Lower lobe of right lung (tissue), 2 donors: ENCODE measurements at regions not wholly inside any gene's neighbourhood (a gene's known extent, or its start where the extent isn't known, plus 50 kb on each side); places are given as distances from the start of the nearest gene placed in this dataset.
"Not testable (repeated sequence)": the region's sequence is repeated elsewhere in the genome, so short reads cannot be mapped to it uniquely, and the experiment has no call there.

Experiments used
- ATAC-seq, 2 donors: fragments of 200-7000 bp; cut with Tn5 transposase; one replicate each; pipeline ENCODE4 v1.9.1; 2020 to 2022; ENCODE audit warnings: mild to moderate bottlenecking in 2 of 2, moderate library complexity in 2 of 2
- DNase-seq: peaks from one replicate; pipeline ENCODE4 v3.0.0-alpha.2; 2020
- H3K27ac ChIP-seq: fragments of 200-600 bp; one replicate; pipeline ENCODE4 v1.8.0; 2022
- H3K27me3 ChIP-seq: fragments of 200-600 bp; one replicate; pipeline ENCODE4 v1.8.0; 2022; ENCODE audit warnings: low read depth
- H3K36me3 ChIP-seq: fragments of 200-600 bp; one replicate; pipeline ENCODE4 v1.8.0; 2022; ENCODE audit warnings: mild to moderate bottlenecking
- H3K4me1 ChIP-seq: fragments of 200-600 bp; one replicate; pipeline ENCODE4 v1.8.0; 2022
- H3K4me3 ChIP-seq: fragments of 200-600 bp; one replicate; pipeline ENCODE4 v1.8.0; 2022; ENCODE audit warnings: mild to moderate bottlenecking
- H3K9me3 ChIP-seq: fragments of 200-600 bp; one replicate; pipeline ENCODE4 v1.8.0; 2022
- intact Hi-C: fragments of 100-400 bp; cut with DNase I; formaldehyde crosslinking; loops from one replicate; pipeline ENCODE4 v1.11.0; 2022
- TF ChIP-seq, protein P1 (sequence below): fragments of 200-600 bp; IDR thresholded peaks from one replicate; pipeline ENCODE4 v1.8.0; 2022; ENCODE audit warnings: antibody characterized with exemption, mild to moderate bottlenecking
- donor health status: DM: no; HTN: yes; CAD: no; lungs with severe emphysema.

DNA sequence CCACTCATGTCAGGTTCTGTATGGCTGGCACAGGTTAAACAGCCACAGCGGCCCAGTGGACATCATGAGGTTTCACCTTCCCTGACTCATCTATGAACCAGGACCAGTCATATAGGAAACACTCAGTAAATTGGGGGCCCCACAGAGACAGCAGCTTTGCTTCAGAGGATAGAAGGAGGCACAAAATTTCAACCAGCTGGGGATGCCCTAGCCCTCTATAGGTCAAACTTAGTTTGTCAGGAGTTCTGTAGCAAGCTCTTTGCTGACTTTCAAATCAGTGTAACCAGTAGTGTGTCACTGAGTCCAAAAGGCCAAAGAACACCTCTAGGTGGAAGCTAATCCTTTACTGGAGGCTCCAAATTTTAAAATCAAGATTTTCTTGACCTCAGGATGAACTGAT lies 4157.8 kb upstream of the TPTE start:
- H3K4me3 ChIP-seq, H3K27ac ChIP-seq, intact Hi-C loops, H3K9me3 ChIP-seq, DNase-seq, ATAC-seq, H3K27me3 ChIP-seq, H3K36me3 ChIP-seq, H3K4me1 ChIP-seq: not testable (repeated sequence)

DNA sequence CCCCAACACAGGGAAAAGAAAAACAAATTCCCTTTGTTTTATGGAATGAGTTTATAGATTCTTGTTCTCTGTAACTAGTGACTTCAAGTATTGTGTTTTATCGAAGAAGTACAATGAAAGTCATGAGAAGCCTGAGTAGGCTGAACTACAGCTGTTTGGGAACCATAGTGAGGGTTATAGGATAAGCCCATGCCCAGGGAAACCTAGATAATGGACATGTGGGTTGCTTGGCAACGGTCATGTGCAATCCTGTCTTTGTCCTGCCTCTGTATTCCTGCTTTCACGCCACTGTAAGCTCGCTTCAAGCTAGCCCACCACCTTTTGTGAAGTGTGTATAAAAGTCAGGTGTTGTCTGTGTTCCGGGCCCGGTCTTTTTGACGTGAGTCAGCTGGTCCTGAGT lies 4152.6 kb upstream of the TPTE start:
- H3K27me3 ChIP-seq, H3K9me3 ChIP-seq, H3K36me3 ChIP-seq, ATAC-seq, intact Hi-C loops, H3K4me1 ChIP-seq, DNase-seq: not testable (repeated sequence)
- Histone ChIP-seq H3K27ac (peak overlapping the region; percentile 77), H3K4me3 (peak overlapping the region; percentile 39)

DNA sequence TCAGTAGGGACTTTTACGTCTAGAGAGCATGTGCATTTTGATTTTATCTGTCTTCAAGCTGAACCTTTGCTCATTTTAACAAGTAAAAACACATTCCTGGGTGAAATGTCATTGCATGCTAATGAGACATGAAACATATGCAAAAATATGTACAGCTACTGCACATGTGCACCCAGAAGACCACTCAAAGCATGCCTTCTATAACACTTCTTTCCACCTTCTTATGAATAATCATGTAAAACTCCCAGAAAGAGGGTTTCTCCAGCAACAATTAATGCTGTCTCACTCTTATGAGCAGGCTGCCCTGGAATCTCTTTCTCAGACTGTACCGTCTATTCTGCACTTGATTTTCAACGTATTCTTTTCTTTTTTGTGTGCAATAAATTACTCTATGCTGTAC lies 4148.1 kb upstream of the TPTE start:
- DNase-seq, H3K27me3 ChIP-seq, H3K4me1 ChIP-seq, intact Hi-C loops, H3K4me3 ChIP-seq, H3K9me3 ChIP-seq, ATAC-seq, H3K36me3 ChIP-seq, H3K27ac ChIP-seq: not testable (repeated sequence)

DNA sequence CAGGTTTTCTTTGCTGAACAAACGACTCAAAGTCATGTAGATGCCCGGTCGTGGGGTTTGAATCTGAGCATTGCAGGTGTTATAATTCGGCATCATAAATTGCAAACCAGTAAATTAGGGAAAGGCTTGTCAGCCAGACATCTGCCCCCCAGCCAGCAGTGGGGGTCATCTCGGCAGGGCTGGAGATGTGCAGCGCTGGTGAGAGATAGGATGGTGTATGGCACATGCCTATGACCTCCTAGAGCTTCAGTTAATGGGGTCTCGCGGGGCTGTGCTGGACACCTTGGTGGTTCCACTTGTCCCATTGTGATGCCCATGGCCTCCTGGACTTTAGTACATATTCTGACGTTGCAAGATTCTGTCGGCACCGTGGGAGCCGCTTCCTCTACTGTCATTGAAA lies 4147.2 kb upstream of the TPTE start:
- H3K36me3 ChIP-seq, H3K9me3 ChIP-seq, ATAC-seq, H3K27ac ChIP-seq, H3K4me3 ChIP-seq, H3K27me3 ChIP-seq, H3K4me1 ChIP-seq, intact Hi-C loops: not testable (repeated sequence)
- TF ChIP-seq, protein P1, sequence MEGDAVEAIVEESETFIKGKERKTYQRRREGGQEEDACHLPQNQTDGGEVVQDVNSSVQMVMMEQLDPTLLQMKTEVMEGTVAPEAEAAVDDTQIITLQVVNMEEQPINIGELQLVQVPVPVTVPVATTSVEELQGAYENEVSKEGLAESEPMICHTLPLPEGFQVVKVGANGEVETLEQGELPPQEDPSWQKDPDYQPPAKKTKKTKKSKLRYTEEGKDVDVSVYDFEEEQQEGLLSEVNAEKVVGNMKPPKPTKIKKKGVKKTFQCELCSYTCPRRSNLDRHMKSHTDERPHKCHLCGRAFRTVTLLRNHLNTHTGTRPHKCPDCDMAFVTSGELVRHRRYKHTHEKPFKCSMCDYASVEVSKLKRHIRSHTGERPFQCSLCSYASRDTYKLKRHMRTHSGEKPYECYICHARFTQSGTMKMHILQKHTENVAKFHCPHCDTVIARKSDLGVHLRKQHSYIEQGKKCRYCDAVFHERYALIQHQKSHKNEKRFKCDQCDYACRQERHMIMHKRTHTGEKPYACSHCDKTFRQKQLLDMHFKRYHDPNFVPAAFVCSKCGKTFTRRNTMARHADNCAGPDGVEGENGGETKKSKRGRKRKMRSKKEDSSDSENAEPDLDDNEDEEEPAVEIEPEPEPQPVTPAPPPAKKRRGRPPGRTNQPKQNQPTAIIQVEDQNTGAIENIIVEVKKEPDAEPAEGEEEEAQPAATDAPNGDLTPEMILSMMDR: peak; percentile 20
- peak; percentile 55 for DNase-seq

DNA sequence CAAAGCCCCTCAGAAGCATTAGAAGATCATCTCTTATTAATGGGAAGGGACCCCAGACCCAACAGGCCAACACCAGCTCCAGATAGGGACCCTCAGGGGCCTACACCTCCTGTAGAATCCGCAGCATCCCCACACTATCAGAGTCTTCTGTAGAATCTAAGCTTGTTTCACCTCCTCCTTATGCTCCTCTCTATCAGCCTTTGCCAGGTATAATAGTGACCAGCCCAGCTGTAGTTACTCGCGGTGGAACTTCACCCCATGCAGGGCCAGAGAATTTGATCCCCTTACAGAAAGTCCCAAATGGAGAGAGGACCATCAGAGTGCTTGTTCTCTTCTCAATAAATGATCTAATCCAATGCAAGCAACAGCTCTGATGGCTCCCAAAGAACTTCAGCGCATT lies 4146.5 kb upstream of the TPTE start:
- H3K27ac ChIP-seq, H3K4me1 ChIP-seq, intact Hi-C loops, H3K9me3 ChIP-seq, H3K36me3 ChIP-seq, ATAC-seq, H3K27me3 ChIP-seq, H3K4me3 ChIP-seq: not testable (repeated sequence)
- DNase-seq: peak; percentile 32

DNA sequence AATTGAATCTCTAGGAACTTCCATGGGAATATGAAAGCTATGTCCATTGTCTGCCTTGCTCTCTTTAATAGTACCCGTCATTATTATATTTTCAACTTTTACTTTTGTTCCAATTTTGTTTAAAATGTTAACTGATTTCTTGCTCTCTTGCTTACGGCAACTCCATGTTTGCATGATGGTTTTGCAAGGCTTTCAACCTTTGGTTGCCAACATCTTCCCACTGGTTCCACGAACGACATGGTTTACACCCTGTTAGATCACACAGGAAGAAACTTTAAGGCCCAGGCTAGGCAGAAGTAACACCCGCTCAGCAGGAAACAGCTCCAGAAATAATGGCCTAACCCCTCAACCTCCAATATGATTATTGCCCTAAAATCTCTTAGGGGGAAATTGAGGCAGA lies 4145.6 kb upstream of the TPTE start:
- not testable (repeated sequence) for ATAC-seq

DNA sequence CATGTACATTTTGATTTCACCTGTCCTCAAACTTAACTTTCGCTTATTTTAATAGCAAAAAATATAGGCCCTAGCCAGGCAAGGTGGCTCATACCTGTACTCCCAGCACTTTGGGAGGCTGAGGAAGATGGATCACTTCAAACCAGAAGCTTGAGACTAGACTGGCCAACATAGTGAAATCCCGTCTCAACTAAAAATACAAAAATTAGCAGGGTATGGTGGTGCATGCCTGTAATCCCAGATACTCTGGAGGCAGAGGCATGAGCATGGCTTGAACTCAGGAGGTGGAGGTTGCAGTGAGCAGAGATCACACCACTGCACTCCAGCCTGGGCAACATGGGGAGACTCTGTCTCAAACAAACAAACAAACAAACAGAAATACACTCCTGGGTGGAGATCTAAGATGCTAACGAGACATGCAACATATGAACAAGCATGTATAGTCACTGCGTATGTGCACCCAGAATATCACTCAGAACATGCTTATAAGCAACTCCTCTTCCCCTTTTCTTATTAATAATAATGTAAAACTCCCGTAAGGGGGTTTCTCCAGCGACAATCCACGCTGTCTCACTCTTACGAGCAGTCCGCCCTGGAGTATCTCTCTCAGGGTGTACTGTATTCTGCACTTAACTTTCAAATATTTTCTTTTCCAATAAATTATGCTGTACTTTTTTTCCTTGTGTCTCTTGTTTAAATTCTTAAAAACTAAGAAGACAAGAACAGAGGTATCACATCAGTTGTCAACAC lies 4144.9 kb upstream of the TPTE start:
- H3K4me3 ChIP-seq, intact Hi-C loops, H3K4me1 ChIP-seq, ATAC-seq, H3K27me3 ChIP-seq, H3K9me3 ChIP-seq, H3K27ac ChIP-seq, H3K36me3 ChIP-seq: not testable (repeated sequence)
- DNase-seq: peak; percentile 26

More for the DNA sequence above, 4145.6 kb upstream of the TPTE start:
- H3K36me3 ChIP-seq, H3K27ac ChIP-seq, intact Hi-C loops, H3K9me3 ChIP-seq, DNase-seq, H3K27me3 ChIP-seq, H3K4me1 ChIP-seq, H3K4me3 ChIP-seq: not testable (repeated sequence)
